ENCODE measurements at regions not wholly inside any gene's neighbourhood (a gene's known extent, or its start where the extent isn't known, plus 50 kb on each side); places are given as distances from the start of the nearest gene placed in this dataset.

DNA sequence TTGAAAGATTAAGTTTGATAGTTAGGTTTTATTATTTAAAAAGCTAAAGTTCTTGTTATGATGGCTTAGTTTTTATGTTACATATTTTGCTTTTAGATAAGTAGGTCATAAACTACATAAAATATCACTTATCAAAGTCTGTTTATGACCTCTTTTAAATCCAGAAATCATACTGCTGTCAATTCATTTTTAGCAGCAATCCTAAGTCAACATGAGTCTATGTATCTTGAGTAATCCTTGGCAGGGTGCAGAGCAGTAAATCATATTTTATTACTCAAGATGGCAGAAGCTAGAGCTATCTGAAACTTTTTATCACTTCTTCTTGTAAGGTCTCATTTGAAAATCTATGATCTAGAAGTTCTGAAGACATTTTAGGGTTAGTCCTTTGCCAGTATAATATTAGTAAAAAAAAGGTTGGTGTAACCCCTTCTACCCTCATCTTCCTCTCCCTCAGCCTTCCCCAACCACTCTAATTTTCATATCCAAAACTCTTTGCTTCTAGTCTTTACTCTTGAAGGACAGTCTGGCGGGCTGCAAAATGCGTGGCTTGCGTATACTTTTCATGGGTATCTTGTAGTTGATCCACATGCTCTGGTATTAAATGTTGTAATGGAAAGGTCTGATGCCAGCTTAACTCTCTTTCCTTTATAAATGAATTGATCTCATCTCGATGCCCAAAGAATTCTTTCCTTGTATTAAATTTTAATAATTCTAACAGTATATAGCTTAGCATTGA is 134.0 kb upstream of the THRB start:
- H3K4me3 ChIP-seq = no peak overlapping the region
- intact Hi-C loops (cut with DNase I) = no loop called here
- no peaks in the 10 kb centered on the region for H3K36me3 ChIP-seq (replicated peaks in 1 of 2; ENCODE audit: insufficient read depth in 1 of 2, low read depth in 2 of 2)
- DNase-seq (no peak), ATAC-seq (no peak)
- no peak for TF ChIP-seq POLR2A (IDR thresholded peaks at IDR 0.05)
- TF ChIP-seq, protein P1, sequence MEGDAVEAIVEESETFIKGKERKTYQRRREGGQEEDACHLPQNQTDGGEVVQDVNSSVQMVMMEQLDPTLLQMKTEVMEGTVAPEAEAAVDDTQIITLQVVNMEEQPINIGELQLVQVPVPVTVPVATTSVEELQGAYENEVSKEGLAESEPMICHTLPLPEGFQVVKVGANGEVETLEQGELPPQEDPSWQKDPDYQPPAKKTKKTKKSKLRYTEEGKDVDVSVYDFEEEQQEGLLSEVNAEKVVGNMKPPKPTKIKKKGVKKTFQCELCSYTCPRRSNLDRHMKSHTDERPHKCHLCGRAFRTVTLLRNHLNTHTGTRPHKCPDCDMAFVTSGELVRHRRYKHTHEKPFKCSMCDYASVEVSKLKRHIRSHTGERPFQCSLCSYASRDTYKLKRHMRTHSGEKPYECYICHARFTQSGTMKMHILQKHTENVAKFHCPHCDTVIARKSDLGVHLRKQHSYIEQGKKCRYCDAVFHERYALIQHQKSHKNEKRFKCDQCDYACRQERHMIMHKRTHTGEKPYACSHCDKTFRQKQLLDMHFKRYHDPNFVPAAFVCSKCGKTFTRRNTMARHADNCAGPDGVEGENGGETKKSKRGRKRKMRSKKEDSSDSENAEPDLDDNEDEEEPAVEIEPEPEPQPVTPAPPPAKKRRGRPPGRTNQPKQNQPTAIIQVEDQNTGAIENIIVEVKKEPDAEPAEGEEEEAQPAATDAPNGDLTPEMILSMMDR (IDR thresholded peaks at IDR 0.05) = no peak
- H3K4me1 ChIP-seq = peaks cover 12% of the 10 kb centered on the region
- H3K27me3 ChIP-seq = no peaks in the 10 kb centered on the region
- no peak overlapping the region for H3K27ac ChIP-seq
- WGBS, 2 donors = 86 to 93% methylated on average over 4 of the region's 4 CpGs
- no peaks in the 10 kb centered on the region for H3K9me3 ChIP-seq

DNA sequence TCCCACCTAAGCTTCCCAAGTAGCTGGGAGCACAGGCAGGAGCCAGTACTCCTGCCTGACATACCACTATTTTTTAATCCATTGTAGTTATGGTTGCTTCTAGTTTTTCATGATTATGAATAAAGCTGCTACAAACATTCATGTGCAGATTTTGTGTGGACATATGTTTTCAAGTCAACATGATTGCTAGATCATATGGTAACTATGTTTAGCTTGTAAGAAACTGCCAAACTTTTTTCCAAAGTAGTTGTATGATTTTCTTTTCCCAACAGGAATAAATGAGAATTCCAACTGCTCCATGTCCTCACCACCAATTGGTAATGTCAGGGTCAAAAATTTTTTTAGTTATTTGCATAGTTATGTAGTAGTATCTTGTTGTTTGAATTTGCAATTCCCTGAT is 136.8 kb upstream of the THRB start:
- H3K27ac ChIP-seq = no peak overlapping the region
- intact Hi-C loops (cut with DNase I) = no loop called here
- H3K27me3 ChIP-seq = no peaks in the 10 kb centered on the region
- peaks cover 12% of the 10 kb centered on the region for H3K4me1 ChIP-seq
- H3K4me3 ChIP-seq = no peak overlapping the region
- ATAC-seq = no peak
- no peaks in the 10 kb centered on the region for H3K9me3 ChIP-seq
- no peak for DNase-seq
- H3K36me3 ChIP-seq (replicated peaks in 1 of 2; ENCODE audit: insufficient read depth in 1 of 2, low read depth in 2 of 2) = no peaks in the 10 kb centered on the region
- TF ChIP-seq, protein P1 (IDR thresholded peaks at IDR 0.05) = no peak
- TF ChIP-seq POLR2A (IDR thresholded peaks at IDR 0.05) = no peak

DNA sequence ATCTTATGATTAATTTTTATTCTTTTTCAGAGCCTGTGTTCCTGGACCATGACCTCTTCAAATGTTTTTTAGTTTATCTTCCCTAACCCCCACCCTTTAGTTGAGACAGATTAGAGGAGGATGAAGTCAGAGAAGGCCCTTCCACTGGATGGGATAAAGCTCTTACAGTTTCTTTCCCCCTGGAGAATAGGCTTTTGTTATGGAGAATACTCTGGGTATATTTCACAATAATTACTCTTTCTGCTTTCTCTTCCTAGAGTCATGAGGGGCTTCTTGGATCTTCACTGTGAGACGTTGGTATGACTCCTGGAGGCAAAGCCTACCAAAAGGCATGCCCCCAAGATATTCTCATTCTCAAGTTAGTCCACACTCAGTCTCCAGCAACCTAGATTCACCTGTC is 144.4 kb upstream of the THRB start:
- Histone ChIP-seq H3K36me3 (replicated peaks in 1 of 2; ENCODE audit: insufficient read depth in 1 of 2, low read depth in 2 of 2) (no peaks in the 10 kb centered on the region), H3K9me3 (no peaks in the 10 kb centered on the region), H3K4me1 (no peaks in the 10 kb centered on the region), H3K27ac (no peak overlapping the region), H3K27me3 (no peaks in the 10 kb centered on the region), H3K4me3 (no peak overlapping the region)
- WGBS, 2 donors = 78 to 84% methylated on average over 1 of the region's 1 CpG
- ATAC-seq (no peak), DNase-seq (no peak)
- intact Hi-C loops (cut with DNase I) = no loop called here
- TF ChIP-seq, protein P1 (IDR thresholded peaks at IDR 0.05) = no peak
- no peak for TF ChIP-seq POLR2A (IDR thresholded peaks at IDR 0.05)

DNA sequence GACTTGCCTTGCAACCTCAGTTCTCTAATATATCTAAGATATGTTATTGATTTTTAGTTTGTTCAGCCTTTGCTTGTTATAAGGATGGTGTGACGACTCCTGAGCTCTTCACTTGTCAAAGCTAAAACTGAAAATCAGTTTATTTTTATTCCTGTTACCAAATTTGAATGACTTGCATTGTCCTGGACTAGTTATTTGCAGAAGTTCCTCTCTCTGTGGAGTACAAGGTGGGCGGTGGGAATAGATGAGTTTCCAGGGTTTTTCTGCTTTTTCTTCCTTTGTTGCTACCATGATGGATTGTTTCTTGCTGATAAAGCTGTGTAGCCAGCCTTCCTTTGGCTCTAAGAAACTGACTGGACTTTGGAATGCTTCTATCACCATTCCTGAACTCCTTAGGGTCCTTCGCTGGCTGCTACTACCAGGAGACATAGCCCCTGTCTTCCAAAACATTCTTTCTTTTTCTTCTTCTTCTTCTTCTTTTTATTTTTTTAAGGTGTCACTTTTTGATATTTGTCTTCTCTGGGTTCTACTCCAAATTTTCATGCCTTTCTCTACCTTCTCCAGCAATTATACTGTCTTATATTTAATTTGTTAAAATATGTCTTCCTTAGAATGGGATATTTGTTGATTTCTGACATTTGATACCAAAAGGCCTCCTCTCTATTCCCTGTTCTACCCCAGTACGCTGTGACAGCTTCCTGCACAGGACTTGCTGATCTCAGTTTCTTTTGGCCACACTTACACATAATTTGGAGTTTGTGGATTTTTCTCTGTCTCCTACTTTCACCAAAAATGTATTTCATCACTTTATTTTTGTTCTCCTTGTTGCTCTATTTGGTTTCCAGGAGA is 145.1 kb upstream of the THRB start:
- TF ChIP-seq, protein P1 (IDR thresholded peaks at IDR 0.05) = no peak
- TF ChIP-seq POLR2A (IDR thresholded peaks at IDR 0.05) = no peak
- Histone ChIP-seq H3K9me3 (no peaks in the 10 kb centered on the region), H3K4me1 (no peaks in the 10 kb centered on the region), H3K27me3 (no peaks in the 10 kb centered on the region), H3K27ac (no peak overlapping the region), H3K4me3 (no peak overlapping the region), H3K36me3 (replicated peaks in 1 of 2; ENCODE audit: insufficient read depth in 1 of 2, low read depth in 2 of 2) (no peaks in the 10 kb centered on the region)
- no peak for DNase-seq
- intact Hi-C loops (cut with DNase I) = loop anchor here (10.0 kb wide), 1 partner anchor 375 kb away; no protein-coding TSS in a partner anchor
- 74 to 82% methylated on average over 4 of the region's 4 CpGs for WGBS, 2 donors
- ATAC-seq = no peak
